HG03565 (cell line): ENCODE measurements at regions not wholly inside any gene's neighbourhood (a gene's known extent, or its start where the extent isn't known, plus 50 kb on each side); places are given as distances from the start of the nearest gene placed in this dataset.
A peak's percentile ranks its signal among the peaks of the same experiment; 100 is the strongest.

Source experiments
- ATAC-seq: cut with Tn5 transposase; IDR thresholded peaks from one replicate; pipeline ENCODE4 v1.9.1; 2021; ENCODE audit warnings: mild to moderate bottlenecking, moderate library complexity; ENCODE audit not compliant: unreplicated experiment

- peak; percentile 89 for ATAC-seq
Measured at GRCh38 chr11:131186629-131187101, 183.8 kb upstream of the NTM start.

- no peak for ATAC-seq
Measured at GRCh38 chr11:131190446-131190845, 180.0 kb upstream of the NTM start.

- no peak for ATAC-seq
Measured at GRCh38 chr11:131191606-131192005, 178.8 kb upstream of the NTM start.

- no peak for ATAC-seq
Measured at GRCh38 chr11:131192628-131193027, 177.8 kb upstream of the NTM start.

- no peak for ATAC-seq
Measured at GRCh38 chr11:131193031-131193501, 177.3 kb upstream of the NTM start.

- ATAC-seq: no peak
Measured at GRCh38 chr11:131194726-131195125, 175.7 kb upstream of the NTM start.

- ATAC-seq: no peak
Measured at GRCh38 chr11:131195661-131196517, 174.5 kb upstream of the NTM start.

GRCh38 chr11:131198161-131199014, 172.0 kb upstream of the NTM start:
- ATAC-seq: no peak

GRCh38 chr11:131199015-131199280, 171.5 kb upstream of the NTM start:
- ATAC-seq: no peak

GRCh38 chr11:131201674-131202073, 168.7 kb upstream of the NTM start:
- no peak for ATAC-seq

- no peak for ATAC-seq
Measured at GRCh38 chr11:131203040-131203439, 167.4 kb upstream of the NTM start.

- ATAC-seq: no peak
Measured at GRCh38 chr11:131204282-131204681, 166.1 kb upstream of the NTM start.

- no peak for ATAC-seq
Measured at GRCh38 chr11:131204765-131205380, 165.5 kb upstream of the NTM start.

- no peak for ATAC-seq
Measured at GRCh38 chr11:131206671-131207070, 163.7 kb upstream of the NTM start.

GRCh38 chr11:131207901-131208300, 162.5 kb upstream of the NTM start:
- ATAC-seq: no peak

GRCh38 chr11:131217313-131218310, 152.8 kb upstream of the NTM start:
- no peak for ATAC-seq

- no peak for ATAC-seq
Measured at GRCh38 chr11:131218542-131218941, 151.9 kb upstream of the NTM start.

- ATAC-seq: no peak
Measured at GRCh38 chr11:131219646-131220045, 150.8 kb upstream of the NTM start.

- ATAC-seq: no peak
Measured at GRCh38 chr11:131223198-131223991, 147.0 kb upstream of the NTM start.
